Nephron (organoid): ENCODE measurements at regions not wholly inside any gene's neighbourhood (a gene's known extent, or its start where the extent isn't known, plus 50 kb on each side); places are given as distances from the start of the nearest gene placed in this dataset.

Experiments used
- H3K27ac Mint-ChIP-seq, 3 experiments: 2 replicates each; pipeline ENCODE4 v1.8.0; 2020; ENCODE audit warnings: mixed read lengths in 3 of 3, mild to moderate bottlenecking in 2 of 3, moderate library complexity in 1 of 3
- H3K27me3 Mint-ChIP-seq: 2 replicates; pipeline ENCODE4 v1.8.0; 2021; ENCODE audit warnings: low read depth, mild to moderate bottlenecking, moderate library complexity, mixed read lengths
- H3K36me3 Mint-ChIP-seq: 2 replicates; pipeline ENCODE4 v1.8.0; 2020; ENCODE audit warnings: low read depth, mixed read lengths
- H3K4me1 Mint-ChIP-seq: 2 replicates; pipeline ENCODE4 v1.8.0; 2020; ENCODE audit warnings: mixed read lengths
- H3K4me3 Mint-ChIP-seq, 3 experiments: 2 replicates each; pipeline ENCODE4 v1.8.0; 2020; ENCODE audit warnings: mild to moderate bottlenecking in 3 of 3, mixed read lengths in 3 of 3, moderate library complexity in 2 of 3
- H3K9me3 Mint-ChIP-seq: 2 replicates; pipeline ENCODE4 v1.8.0; 2020; ENCODE audit warnings: mixed read lengths
- TF ChIP-seq, protein P1 (sequence below), 3 experiments: fragments of 200-600 bp; sonication (generic); IDR thresholded peaks; one replicate each; pipeline ENCODE4 v1.5.0; 2021; ENCODE audit warnings: antibody characterized with exemption in 3 of 3; ENCODE audit not compliant: unreplicated experiment in 3 of 3

DNA sequence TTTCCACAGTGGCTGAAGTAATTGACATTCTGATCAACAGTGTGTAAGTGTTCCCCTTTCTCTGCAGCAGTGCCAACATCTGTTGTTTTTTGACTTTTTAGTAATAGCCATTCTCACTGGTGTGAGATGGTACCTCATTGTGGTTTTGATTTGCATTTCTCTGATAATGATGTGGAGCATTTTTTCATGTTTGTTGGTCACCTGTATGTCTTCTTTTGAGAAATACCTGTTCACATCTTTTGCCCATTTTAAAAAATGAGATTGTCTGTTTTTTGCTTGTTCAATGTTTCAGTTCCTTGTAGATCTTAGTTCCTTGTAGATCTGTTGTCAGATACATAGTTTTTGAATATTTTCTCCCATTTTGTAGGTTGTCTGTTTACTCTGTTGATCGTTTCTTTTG lies 162.5 kb upstream of the PITX1 start:
- H3K4me1 Mint-ChIP-seq = peaks cover 19% of the 10 kb centered on the region
- peaks cover 23% of the 10 kb centered on the region for H3K9me3 Mint-ChIP-seq
- H3K4me3 Mint-ChIP-seq = no peak overlapping the region
- H3K27me3 Mint-ChIP-seq = peaks cover 34% of the 10 kb centered on the region
- no peak overlapping the region for H3K27ac Mint-ChIP-seq
- TF ChIP-seq, protein P1, sequence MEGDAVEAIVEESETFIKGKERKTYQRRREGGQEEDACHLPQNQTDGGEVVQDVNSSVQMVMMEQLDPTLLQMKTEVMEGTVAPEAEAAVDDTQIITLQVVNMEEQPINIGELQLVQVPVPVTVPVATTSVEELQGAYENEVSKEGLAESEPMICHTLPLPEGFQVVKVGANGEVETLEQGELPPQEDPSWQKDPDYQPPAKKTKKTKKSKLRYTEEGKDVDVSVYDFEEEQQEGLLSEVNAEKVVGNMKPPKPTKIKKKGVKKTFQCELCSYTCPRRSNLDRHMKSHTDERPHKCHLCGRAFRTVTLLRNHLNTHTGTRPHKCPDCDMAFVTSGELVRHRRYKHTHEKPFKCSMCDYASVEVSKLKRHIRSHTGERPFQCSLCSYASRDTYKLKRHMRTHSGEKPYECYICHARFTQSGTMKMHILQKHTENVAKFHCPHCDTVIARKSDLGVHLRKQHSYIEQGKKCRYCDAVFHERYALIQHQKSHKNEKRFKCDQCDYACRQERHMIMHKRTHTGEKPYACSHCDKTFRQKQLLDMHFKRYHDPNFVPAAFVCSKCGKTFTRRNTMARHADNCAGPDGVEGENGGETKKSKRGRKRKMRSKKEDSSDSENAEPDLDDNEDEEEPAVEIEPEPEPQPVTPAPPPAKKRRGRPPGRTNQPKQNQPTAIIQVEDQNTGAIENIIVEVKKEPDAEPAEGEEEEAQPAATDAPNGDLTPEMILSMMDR (IDR thresholded peaks at IDR 0.05; ENCODE audit: unreplicated experiment in 3 of 3) = no peak
- H3K36me3 Mint-ChIP-seq = no peaks in the 10 kb centered on the region

DNA sequence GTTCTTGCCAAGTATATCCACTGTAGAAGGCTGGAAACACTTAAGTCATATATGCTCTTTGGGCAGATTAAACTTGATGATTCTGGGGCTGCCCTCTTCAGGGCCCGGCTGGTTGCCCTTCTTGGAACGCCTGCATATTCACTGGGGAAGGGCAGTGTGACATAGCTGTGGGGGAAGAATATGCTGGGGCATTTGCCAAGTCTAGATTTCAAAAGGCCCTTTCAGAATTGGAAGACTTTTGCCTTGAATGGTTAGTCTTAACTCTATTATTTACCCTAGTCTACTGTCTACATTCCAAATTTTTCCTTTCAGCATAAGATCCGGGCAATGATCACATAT lies 161.2 kb upstream of the PITX1 start:
- Mint-ChIP-seq H3K36me3 (no peaks in the 10 kb centered on the region), H3K9me3 (peaks cover 23% of the 10 kb centered on the region), H3K27ac (no peak overlapping the region), H3K27me3 (peaks cover 43% of the 10 kb centered on the region), H3K4me1 (peaks cover 27% of the 10 kb centered on the region), H3K4me3 (no peak overlapping the region)
- TF ChIP-seq, protein P1 (IDR thresholded peaks at IDR 0.05; ENCODE audit: unreplicated experiment in 3 of 3) = no peak

DNA sequence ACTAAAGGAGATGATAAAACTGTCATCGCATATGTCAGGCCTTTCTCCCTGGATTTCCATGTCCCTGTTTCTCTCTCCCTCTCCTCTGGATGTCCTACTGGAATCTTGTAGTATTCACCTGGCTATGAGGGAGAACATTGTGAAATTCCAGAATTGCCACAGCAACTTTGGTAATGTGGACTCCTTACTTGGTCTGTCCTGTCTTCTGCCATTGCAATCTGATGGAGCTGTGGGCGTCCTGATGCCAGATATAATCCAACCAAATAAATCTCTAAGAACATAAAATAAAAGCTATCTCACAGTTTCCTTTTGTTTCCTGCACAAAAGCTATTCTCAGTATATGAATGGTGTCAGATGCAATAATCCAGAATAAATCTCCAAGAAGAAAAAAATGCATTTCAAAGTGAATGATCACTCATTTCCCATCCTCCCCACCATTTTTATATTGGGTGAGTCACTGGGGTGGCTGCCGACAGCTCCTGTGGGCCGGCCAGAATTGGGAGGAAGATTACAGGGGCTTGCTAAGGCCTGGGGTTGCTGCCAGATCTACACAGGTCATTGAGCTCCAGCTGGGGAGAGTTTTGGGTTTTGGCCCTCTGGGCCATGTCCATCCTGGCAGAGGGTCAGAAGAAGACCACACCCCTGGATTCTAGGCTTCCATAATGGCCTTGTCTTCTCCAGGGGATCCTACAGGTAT lies 160.7 kb upstream of the PITX1 start:
- TF ChIP-seq, protein P1 (IDR thresholded peaks at IDR 0.05; ENCODE audit: unreplicated experiment in 3 of 3) = no peak

DNA sequence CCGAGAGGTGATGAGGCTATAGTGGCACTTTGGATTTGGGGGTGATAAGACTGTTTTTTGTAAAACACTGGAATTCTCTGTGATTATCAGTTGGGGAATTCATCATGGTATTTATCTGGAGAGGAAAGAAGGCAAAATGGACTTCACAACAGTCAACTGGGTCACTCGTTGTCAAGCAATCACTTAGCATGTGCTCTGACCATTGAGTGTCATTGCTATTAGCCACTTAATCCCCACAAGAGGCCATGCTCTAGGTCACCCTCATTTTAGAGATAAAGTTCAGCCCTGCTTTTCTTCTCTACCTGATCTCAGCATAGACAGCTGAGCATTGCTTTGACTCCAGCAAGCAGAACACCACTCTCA lies 160.1 kb upstream of the PITX1 start:
- H3K4me3 Mint-ChIP-seq = no peak overlapping the region
- H3K36me3 Mint-ChIP-seq = no peaks in the 10 kb centered on the region
- TF ChIP-seq, protein P1 (IDR thresholded peaks at IDR 0.05; ENCODE audit: unreplicated experiment in 3 of 3) = no peak
- H3K4me1 Mint-ChIP-seq = peaks cover 33% of the 10 kb centered on the region
- H3K27ac Mint-ChIP-seq = no peak overlapping the region
- H3K9me3 Mint-ChIP-seq = peaks cover 23% of the 10 kb centered on the region
- peaks cover 50% of the 10 kb centered on the region for H3K27me3 Mint-ChIP-seq

More for the DNA sequence above, 160.7 kb upstream of the PITX1 start:
- Mint-ChIP-seq H3K27me3 (peaks cover 48% of the 10 kb centered on the region), H3K4me1 (peaks cover 32% of the 10 kb centered on the region), H3K36me3 (no peaks in the 10 kb centered on the region), H3K27ac (peak overlapping the region in 1 of 3 experiments; percentile 15), H3K9me3 (peaks cover 23% of the 10 kb centered on the region), H3K4me3 (no peak overlapping the region)

DNA sequence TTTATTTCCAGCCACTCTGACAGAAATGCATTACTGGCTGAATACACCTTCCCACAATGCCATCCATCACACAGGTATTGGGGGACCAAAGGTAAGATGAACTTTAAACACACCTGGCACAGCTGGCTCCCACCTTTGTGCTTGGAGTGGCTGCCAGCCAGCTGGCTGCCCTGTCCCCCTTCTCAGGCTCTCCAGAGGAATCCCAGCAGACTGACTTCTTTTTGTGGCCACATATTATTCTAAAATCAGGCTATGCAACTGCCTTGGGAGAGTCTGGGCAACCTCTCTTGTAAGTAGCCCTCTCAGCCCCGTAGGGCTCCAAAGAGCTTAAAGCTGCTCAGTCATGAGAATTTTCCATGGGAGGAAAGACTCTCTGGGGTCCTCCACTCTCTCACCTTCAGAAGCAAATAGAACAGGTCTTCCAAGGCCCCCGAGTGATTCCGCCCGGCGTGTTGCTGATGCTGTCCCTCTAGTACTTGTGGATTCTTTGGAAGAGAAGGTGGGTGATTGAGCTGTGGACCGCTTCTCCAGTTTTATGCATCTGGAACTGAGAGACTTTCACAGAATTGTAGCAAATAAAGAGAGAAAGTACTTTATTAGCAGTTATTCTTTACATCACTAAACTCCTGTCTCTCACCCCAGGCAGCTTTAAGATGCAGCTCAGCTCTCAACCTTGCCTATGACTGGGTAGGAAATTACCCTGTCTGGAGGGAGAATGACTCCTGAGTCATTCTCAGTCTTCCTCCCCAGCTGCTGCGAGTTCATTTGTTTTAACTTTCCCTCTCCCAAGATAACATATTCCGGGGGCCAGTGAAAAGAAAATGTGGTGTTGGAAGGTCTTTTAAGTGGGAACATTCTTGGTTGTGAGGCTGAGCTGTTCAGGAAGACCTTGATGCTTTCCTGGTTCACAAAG lies 159.4 kb upstream of the PITX1 start:
- no peak overlapping the region for H3K4me3 Mint-ChIP-seq
- H3K27me3 Mint-ChIP-seq = peaks cover 57% of the 10 kb centered on the region
- H3K27ac Mint-ChIP-seq = no peak overlapping the region
- H3K9me3 Mint-ChIP-seq = peaks cover 18% of the 10 kb centered on the region
- TF ChIP-seq, protein P1 (IDR thresholded peaks at IDR 0.05; ENCODE audit: unreplicated experiment in 3 of 3) = no peak
- H3K4me1 Mint-ChIP-seq = peaks cover 37% of the 10 kb centered on the region
- H3K36me3 Mint-ChIP-seq = no peaks in the 10 kb centered on the region
